Esophagus muscularis mucosa (tissue), 4 donors: ENCODE measurements at regions not wholly inside any gene's neighbourhood (a gene's known extent, or its start where the extent isn't known, plus 50 kb on each side); places are given as distances from the start of the nearest gene placed in this dataset.

ENCODE experiments used
- DNase-seq: peaks from one replicate; pipeline ENCODE4 v3.0.0-alpha.2; 2017; ENCODE audit errors: extremely low spot score
- H3K27ac ChIP-seq, 4 donors: fragments of 200-600 bp; sonication (generic); replicated peaks in 1 of 4; 1 replicate in 3 of 4; 2 replicates in 1 of 4; pipeline ENCODE4 v1.5.1; 2016 to 2019; ENCODE audit warnings: mild to moderate bottlenecking in 1 of 4
- H3K27me3 ChIP-seq, 4 donors: fragments of 200-600 bp; sonication (generic); one replicate each; pipeline versions ENCODE4 v1.5.1 to v1.6.0; 2016 to 2019
- H3K36me3 ChIP-seq, 4 donors: fragments of 200-600 bp; sonication (generic); one replicate each; pipeline ENCODE4 v1.5.1; 2016 to 2019
- H3K4me1 ChIP-seq, 4 donors: fragments of 200-600 bp; sonication (generic); one replicate each; pipeline ENCODE4 v1.5.1; 2016 to 2019
- H3K4me3 ChIP-seq, 4 donors: fragments of 200-600 bp; sonication (generic); 1 replicate in 2 of 4; 2 replicates in 2 of 4; pipeline ENCODE4 v1.5.1; 2016 to 2019; ENCODE audit warnings: mild to moderate bottlenecking in 4 of 4, moderate library complexity in 1 of 4
- H3K9me3 ChIP-seq, 4 donors: fragments of 200-600 bp; sonication (generic); 1 replicate in 3 of 4; 2 replicates in 1 of 4; pipeline ENCODE4 v1.5.1; 2016 to 2019
- CTCF ChIP-seq, 3 experiments: fragments of 200-600 bp in 2 of 3; fragments of 450-650 bp in 1 of 3; sonication (generic) in 2 of 3; IDR thresholded peaks; one replicate each; pipeline ENCODE4 v1.5.1; 2017 to 2019; ENCODE audit warnings: antibody characterized with exemption in 3 of 3, mild to moderate bottlenecking in 2 of 3, moderate library complexity in 1 of 3
- EP300 ChIP-seq: sonication (generic); formaldehyde crosslinking; IDR thresholded peaks from one replicate; pipeline ENCODE4 v1.6.1; 2017; ENCODE audit warnings: antibody characterized with exemption
- POLR2A ChIP-seq: fragments of 450-650 bp; IDR thresholded peaks from one replicate; pipeline ENCODE4 v1.6.1; 2017; ENCODE audit warnings: antibody characterized with exemption, moderate library complexity, mild to moderate bottlenecking, low read depth
- POLR2AphosphoS5 ChIP-seq, 2 donors: sonication (generic); formaldehyde crosslinking; IDR thresholded peaks; one replicate each; pipeline ENCODE4 v1.6.1; 2017; ENCODE audit warnings: antibody characterized with exemption in 2 of 2
- WGBS: methylation state at CpG from one replicate; pipeline ENCODE4 v1.1.5; 2018; 5-methylcytosine and 5-hydroxymethylcytosine counted together
- intact Hi-C: fragments of 100-400 bp; cut with DNase I; formaldehyde crosslinking; loops from one replicate; pipeline ENCODE4 v1.15.1; 2023

- no peaks in the 10 kb centered on the region for H3K9me3 ChIP-seq
- H3K36me3 ChIP-seq = no peaks in the 10 kb centered on the region
- H3K4me3 ChIP-seq = no peak overlapping the region
- TF ChIP-seq POLR2A = no peak
- H3K4me1 ChIP-seq = no peaks in the 10 kb centered on the region
- intact Hi-C loops = no loop called here
- no peak overlapping the region for H3K27ac ChIP-seq
- DNase-seq = no peak
- WGBS = 49% methylated on average over 3 of the region's 3 CpGs
- H3K27me3 ChIP-seq = no peaks in the 10 kb centered on the region
Measured at GRCh38 chr7:49398746-49399145, 374.7 kb upstream of the VWC2 start.

DNA sequence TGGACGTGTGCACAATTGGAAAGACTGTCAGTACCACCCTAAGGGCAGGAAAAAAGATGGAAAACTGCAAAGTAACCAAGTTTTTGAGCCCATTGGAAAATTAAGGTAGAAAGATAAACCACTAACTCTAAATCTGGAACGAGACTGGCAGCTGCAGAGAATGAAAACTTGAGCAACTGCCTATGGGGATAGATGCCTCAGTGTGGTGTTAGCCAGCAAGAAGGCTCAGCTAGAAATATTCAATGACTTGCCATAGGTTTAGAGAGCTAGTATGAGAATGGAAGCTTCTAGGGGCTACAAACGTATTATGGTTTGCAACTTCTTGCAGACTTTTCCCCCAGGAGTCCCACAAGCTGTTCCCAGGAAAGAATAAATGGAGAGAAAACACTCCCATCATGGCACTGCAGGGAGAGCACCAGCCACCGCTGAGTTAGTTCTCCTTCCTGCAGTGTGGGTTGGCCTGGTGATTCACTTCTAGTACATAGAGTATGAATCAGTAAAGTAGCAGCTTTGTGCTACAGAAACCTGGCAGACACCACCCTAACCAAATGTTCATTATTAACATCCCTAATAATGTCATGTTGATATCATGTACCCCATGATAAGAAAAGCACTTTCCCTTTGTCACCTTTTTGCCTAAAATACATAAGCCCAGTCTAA, 372.4 kb upstream of the VWC2 start:
- Histone ChIP-seq H3K27me3 (no peaks in the 10 kb centered on the region), H3K27ac (no peak overlapping the region), H3K9me3 (no peaks in the 10 kb centered on the region), H3K36me3 (no peaks in the 10 kb centered on the region), H3K4me3 (no peak overlapping the region), H3K4me1 (no peaks in the 10 kb centered on the region)
- 69% methylated on average over 4 of the region's 4 CpGs for whole genome bisulfite sequencing
- DNase-seq = no peak
- intact Hi-C loops = no loop called here
- TF ChIP-seq EP300 = no peak
- no peak for TF ChIP-seq POLR2A
- no peak for TF ChIP-seq CTCF (IDR thresholded peaks at IDR 0.05)
- no peak for TF ChIP-seq POLR2AphosphoS5 (IDR thresholded peaks at IDR 0.05)

DNA sequence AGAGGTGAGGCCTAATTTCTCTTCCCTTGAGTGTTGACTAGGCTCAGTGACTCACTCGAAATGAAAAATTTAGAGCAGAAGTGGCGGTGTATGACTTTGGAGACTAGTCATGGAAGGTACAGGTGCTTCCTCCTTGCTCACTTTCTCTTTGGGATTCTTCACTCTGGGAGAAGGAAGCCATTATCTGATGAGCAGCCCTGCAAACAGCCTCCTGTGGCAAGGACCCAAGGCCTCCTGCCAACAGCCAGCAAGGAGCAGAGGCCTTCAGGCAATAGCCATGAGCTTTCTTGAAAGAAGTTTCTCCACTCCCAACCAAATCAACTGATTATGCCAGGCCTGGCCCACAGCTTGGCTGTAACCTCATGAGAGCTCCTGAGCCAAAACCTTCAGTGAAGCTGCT, 369.6 kb upstream of the VWC2 start:
- no peaks in the 10 kb centered on the region for H3K36me3 ChIP-seq
- no peak overlapping the region for H3K4me3 ChIP-seq
- 76% methylated on average over 2 of the region's 2 CpGs for WGBS
- no peaks in the 10 kb centered on the region for H3K4me1 ChIP-seq
- no peak for DNase-seq
- peaks cover 0 to 6% (median 0%) of the 10 kb centered on the region in 4 donors for H3K27me3 ChIP-seq
- H3K27ac ChIP-seq = no peak overlapping the region
- H3K9me3 ChIP-seq = no peaks in the 10 kb centered on the region
- intact Hi-C loops = no loop called here
- TF ChIP-seq POLR2AphosphoS5 (IDR thresholded peaks at IDR 0.05) (no peak), POLR2A (no peak), EP300 (no peak), CTCF (IDR thresholded peaks at IDR 0.05) (no peak)

DNA sequence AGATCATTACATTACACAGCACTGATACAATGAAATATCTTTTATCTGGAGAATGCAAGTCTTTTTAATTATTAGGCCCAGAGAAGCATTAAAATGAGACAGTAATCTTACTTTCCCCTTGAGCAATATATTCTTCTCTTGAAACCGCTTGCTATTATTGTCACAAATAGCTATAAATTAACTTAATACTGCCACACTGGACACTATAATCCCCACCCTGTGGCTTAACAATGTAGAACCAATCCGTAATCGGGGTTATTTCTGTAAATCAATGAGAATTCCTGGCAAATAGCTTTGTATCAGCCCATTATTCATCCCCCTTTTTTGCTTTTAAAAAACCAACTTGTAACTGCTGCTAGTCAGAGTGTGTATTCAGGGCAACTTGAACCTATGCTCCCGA, 366.2 kb upstream of the VWC2 start:
- WGBS = 78% methylated on average over 4 of the region's 4 CpGs
- no peaks in the 10 kb centered on the region for H3K9me3 ChIP-seq
- no peak overlapping the region for H3K4me3 ChIP-seq
- DNase-seq = no peak
- no peaks in the 10 kb centered on the region for H3K36me3 ChIP-seq
- intact Hi-C loops = no loop called here
- TF ChIP-seq POLR2AphosphoS5 (IDR thresholded peaks at IDR 0.05) (no peak), EP300 (no peak), CTCF (IDR thresholded peaks at IDR 0.05) (no peak), POLR2A (no peak)
- H3K27ac ChIP-seq = no peak overlapping the region
- H3K4me1 ChIP-seq = no peaks in the 10 kb centered on the region
- peaks cover 0 to 6% (median 0%) of the 10 kb centered on the region in 4 donors for H3K27me3 ChIP-seq

DNA sequence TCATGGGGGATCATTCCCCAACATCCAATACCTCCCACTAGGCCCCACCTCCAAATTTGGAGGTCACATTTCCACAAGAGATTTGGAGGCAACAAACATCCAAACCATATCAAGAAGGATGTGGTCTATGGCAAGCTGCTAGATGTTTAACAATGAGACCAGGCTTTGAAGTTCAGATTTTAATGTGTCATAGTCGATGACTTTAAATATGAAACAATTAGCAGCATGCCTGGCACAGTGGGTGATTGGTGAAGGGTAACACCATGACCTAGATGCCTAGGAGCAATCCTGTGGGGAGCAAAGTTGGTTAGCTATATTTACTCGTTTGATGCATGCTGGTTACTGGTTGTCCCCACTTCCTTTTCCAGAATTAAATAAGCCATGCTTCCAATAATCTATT, 356.4 kb upstream of the VWC2 start:
- H3K27ac ChIP-seq = no peak overlapping the region
- H3K27me3 ChIP-seq = no peaks in the 10 kb centered on the region
- no peak for TF ChIP-seq CTCF (IDR thresholded peaks at IDR 0.05)
- intact Hi-C loops = no loop called here
- WGBS = 60% methylated on average over 2 of the region's 2 CpGs
- H3K36me3 ChIP-seq = no peaks in the 10 kb centered on the region
- DNase-seq = no peak
- H3K4me3 ChIP-seq = no peak overlapping the region
- no peaks in the 10 kb centered on the region for H3K9me3 ChIP-seq
- no peaks in the 10 kb centered on the region for H3K4me1 ChIP-seq
